IMR-90 (cell line): ENCODE measurements at regions not wholly inside any gene's neighbourhood (a gene's known extent, or its start where the extent isn't known, plus 50 kb on each side); places are given as distances from the start of the nearest gene placed in this dataset.

Source experiments
- ATAC-seq: fragments of 200-7000 bp; cut with Tn5 transposase; 2 replicates; pipeline ENCODE4 v1.9.1; 2020; ENCODE audit warnings: low read depth, mild to moderate bottlenecking, moderate library complexity
- BruUV-seq: library from RNA; stranded (reverse); fragments of 400-500 nt; replicated peaks from 2 replicates; lab custom pipeline; 2021; lab: Mats Ljungman, UMichigan
- CTCF ChIA-PET: fragments of 300-600 bp; formaldehyde crosslinking; extraction: SDS; loops from one replicate; lab custom pipeline; 2021; ENCODE audit warnings: antibody characterized with exemption; lab: Yijun Ruan, JAX
- POLR2A ChIA-PET: fragments of 300-600 bp; sonication (Branson Sonifier 250); formaldehyde crosslinking; loops from one replicate; lab custom pipeline; 2022; ENCODE audit warnings: antibody characterized with exemption; ENCODE audit not compliant: unreplicated experiment; lab: Charles Lee
- DNase-seq: peaks from one replicate; pipeline ENCODE4 v3.0.0; 2013
- H2AFZ ChIP-seq: replicated peaks from 2 replicates; pipeline ENCODE3; 2013; ENCODE audit warnings: low read length, mild to moderate bottlenecking; ENCODE audit not compliant: poor library complexity
- H2AK5ac ChIP-seq: 2 replicates; pipeline ENCODE4 v1.6.1; 2013; ENCODE audit warnings: low read depth, low read length, inconsistent platforms
- H2AK9ac ChIP-seq: replicated peaks from 2 replicates; pipeline ENCODE3; 2013; ENCODE audit warnings: mild to moderate bottlenecking, low read depth, low read length, moderate library complexity; ENCODE audit not compliant: poor library complexity
- H2BK120ac ChIP-seq: 2 replicates; pipeline ENCODE4 v1.6.1; 2013; ENCODE audit warnings: low read depth, low read length, inconsistent platforms
- H2BK15ac ChIP-seq: 3 replicates; pipeline ENCODE4 v1.6.1; 2013; ENCODE audit warnings: low read depth, low read length, inconsistent platforms
- H2BK20ac ChIP-seq: 2 replicates; pipeline ENCODE4 v1.6.1; 2013; ENCODE audit warnings: low read depth, mild to moderate bottlenecking, inconsistent platforms, low read length, moderate library complexity
- H2BK5ac ChIP-seq: 2 replicates; pipeline ENCODE4 v1.6.1; 2013; ENCODE audit warnings: mild to moderate bottlenecking, low read depth, low read length, inconsistent platforms; ENCODE audit not compliant: poor library complexity, severe bottlenecking
- H3K14ac ChIP-seq: replicated peaks from 2 replicates; pipeline ENCODE4 v1.6.1; 2013; ENCODE audit warnings: low read depth, low read length, inconsistent platforms
- H3K18ac ChIP-seq: 2 replicates; pipeline ENCODE4 v1.6.1; 2013; ENCODE audit warnings: low read depth, low read length, control low read depth
- H3K23ac ChIP-seq: 2 replicates; pipeline ENCODE4 v1.6.1; 2013; ENCODE audit warnings: low read depth, low read length, inconsistent platforms
- H3K27ac ChIP-seq: 2 replicates; pipeline ENCODE4 v1.5.1; 2013; ENCODE audit warnings: mild to moderate bottlenecking, control low read depth, low read length; ENCODE audit not compliant: insufficient read depth
- H3K27me3 ChIP-seq: 2 replicates; pipeline ENCODE4 v1.6.1; 2013; ENCODE audit warnings: low read length; ENCODE audit not compliant: control insufficient read depth, insufficient read depth
- H3K36me3 ChIP-seq: 2 replicates; pipeline ENCODE4 v1.6.1; 2013; ENCODE audit warnings: low read length, mixed read lengths; ENCODE audit not compliant: control insufficient read depth, insufficient read depth
- H3K4ac ChIP-seq: 2 replicates; pipeline ENCODE4 v1.6.1; 2013; ENCODE audit warnings: low read depth, low read length, inconsistent platforms
- H3K4me1 ChIP-seq: 2 replicates; pipeline ENCODE4 v1.6.1; 2013; ENCODE audit warnings: low read length, mixed read lengths; ENCODE audit not compliant: control insufficient read depth, insufficient read depth
- H3K4me2 ChIP-seq: 2 replicates; pipeline ENCODE4 v1.6.1; 2013; ENCODE audit warnings: low read depth, mild to moderate bottlenecking, control low read depth, low read length, moderate library complexity
- H3K4me3 ChIP-seq: 2 replicates; pipeline ENCODE4 v1.5.1; 2013; ENCODE audit warnings: low read depth, mild to moderate bottlenecking, control low read depth, low read length, moderate library complexity; ENCODE audit not compliant: insufficient read depth
- H3K56ac ChIP-seq: 2 replicates; pipeline ENCODE4 v1.6.1; 2013; ENCODE audit warnings: low read length, inconsistent platforms; ENCODE audit not compliant: insufficient read depth; ENCODE audit errors: extremely low read depth
- H3K79me1 ChIP-seq, 2 experiments: 2 replicates each; pipeline ENCODE4 v1.6.1; 2013; ENCODE audit warnings: low read length in 2 of 2, inconsistent platforms in 1 of 2, low read depth in 1 of 2
- H3K9ac ChIP-seq: 2 replicates; pipeline ENCODE4 v1.6.1; 2013; ENCODE audit warnings: low read depth, low read length, control low read depth
- H3K9me1 ChIP-seq: 2 replicates; pipeline ENCODE4 v1.6.1; 2013; ENCODE audit warnings: low read length, inconsistent platforms; ENCODE audit not compliant: insufficient read depth
- H3K9me3 ChIP-seq: 2 replicates; pipeline ENCODE4 v1.6.1; 2013; ENCODE audit warnings: low read length; ENCODE audit not compliant: control insufficient read depth, insufficient read depth
- H4K20me1 ChIP-seq: 2 replicates; pipeline ENCODE4 v1.6.1; 2013; ENCODE audit warnings: low read length, inconsistent platforms; ENCODE audit not compliant: insufficient read depth
- H4K5ac ChIP-seq: 2 replicates; pipeline ENCODE4 v1.6.1; 2013; ENCODE audit warnings: mild to moderate bottlenecking, low read depth, low read length, control low read depth
- H4K8ac ChIP-seq, 2 experiments: 2 replicates each; pipeline ENCODE4 v1.6.1; 2013; ENCODE audit warnings: low read depth in 2 of 2, low read length in 2 of 2, control low read depth in 1 of 2, inconsistent platforms in 1 of 2
- H4K91ac ChIP-seq: 2 replicates; pipeline ENCODE4 v1.6.1; 2013; ENCODE audit warnings: low read depth, low read length, inconsistent platforms; ENCODE audit not compliant: insufficient read depth
- BHLHE40 ChIP-seq: fragments of 150-350 bp; IDR thresholded peaks from 2 replicates; pipeline ENCODE4 v1.6.1; 2016; ENCODE audit warnings: mild to moderate bottlenecking, low read depth, low read length
- CEBPB ChIP-seq: IDR thresholded peaks from 2 replicates; pipeline ENCODE4 v1.6.1; 2012; ENCODE audit warnings: low read depth, low read length, improper control_type of control experiment
- CHD1 ChIP-seq: IDR thresholded peaks from 2 replicates; pipeline ENCODE4 v1.6.1; 2012; ENCODE audit warnings: low read depth, low read length, improper control_type of control experiment
- CTCF ChIP-seq: conservative IDR thresholded peaks from 2 replicates; pipeline ENCODE4 v1.5.1; 2012; ENCODE audit warnings: mild to moderate bottlenecking, low read depth, low read length, improper control_type of control experiment
- FOS ChIP-seq: fragments of 150-350 bp; IDR thresholded peaks from 2 replicates; pipeline ENCODE4 v1.6.1; 2016; ENCODE audit warnings: low read depth, low read length
- MAFK ChIP-seq: IDR thresholded peaks from 2 replicates; pipeline ENCODE4 v1.6.1; 2012; ENCODE audit warnings: low read depth, low read length, improper control_type of control experiment
- MAZ ChIP-seq: IDR thresholded peaks from 2 replicates; pipeline ENCODE4 v1.6.1; 2012; ENCODE audit warnings: low read depth, mild to moderate bottlenecking, low read length, improper control_type of control experiment, moderate library complexity, borderline replicate concordance
- RAD21 ChIP-seq: IDR thresholded peaks from 2 replicates; pipeline ENCODE4 v1.6.1; 2012; ENCODE audit warnings: low read length, improper control_type of control experiment
- RCOR1 ChIP-seq: IDR thresholded peaks from 2 replicates; pipeline ENCODE4 v1.6.1; 2012; ENCODE audit warnings: mild to moderate bottlenecking, low read length, improper control_type of control experiment; ENCODE audit not compliant: insufficient replicate concordance
- SMC3 ChIP-seq: fragments of 150-350 bp; IDR thresholded peaks from 2 replicates; pipeline ENCODE4 v1.6.1; 2016; ENCODE audit warnings: low read depth, mild to moderate bottlenecking, antibody characterized with exemption, low read length, moderate library complexity
- USF2 ChIP-seq: fragments of 150-350 bp; IDR thresholded peaks from 2 replicates; pipeline ENCODE4 v1.6.1; 2017; ENCODE audit warnings: mild to moderate bottlenecking, antibody characterized with exemption, low read length, low read depth
- WGBS, 2 experiments: methylation state at CpG; one replicate each; pipeline versions ENCODE4 v1.1.5 to v1.1.7; 2013; ENCODE audit warnings: missing lambda C conversion rate in 2 of 2; ENCODE audit not compliant: insufficient read length in 1 of 2; ENCODE audit errors: extremely low coverage in 2 of 2; 5-methylcytosine and 5-hydroxymethylcytosine counted together
- dilution Hi-C: fragments of 300-500 bp; cut with HindIII; formaldehyde crosslinking; loops from one replicate; pipeline ENCODE4 v1.14.3; 2018; ENCODE audit warnings: low sequenced_read_pairs; ENCODE audit not compliant: unreplicated experiment
- in situ Hi-C: fragments of 300-500 bp; cut with MboI; formaldehyde crosslinking; loops from 3 replicates; pipeline ENCODE4 v1.14.3; 2019; ENCODE audit warnings: low sequenced_read_pairs, inconsistent platforms, mixed read lengths
- intact Hi-C: fragments of 100-400 bp; cut with micrococcal nuclease; formaldehyde crosslinking; loops from 2 replicates; pipeline ENCODE4 v1.10.0; 2022

GRCh38 chr18:59954755-59955156 is 55.0 kb downstream of the PMAIP1 start:
- H3K79me1 ChIP-seq = no peaks in the 10 kb centered on the region; a peak in 1 of 4 replicates
- peak; percentile 77 for DNase-seq
- no peak overlapping the region for H2BK15ac ChIP-seq
- H4K5ac ChIP-seq = no peak overlapping the region
- no peak overlapping the region for H3K56ac ChIP-seq
- ChIA-PET POLR2A (no interaction called here), CTCF (interaction anchor here (0.5 to 1.5 kb wide), 3 partner anchors 10 to 160 kb away, joined by 3 to 4 read pairs (median 3); no protein-coding TSS in a partner anchor)
- WGBS, 2 experiments = no CpG with 5 or more reads among the region's 2 CpGs
- intact Hi-C loops = loop anchor here (2.0 to 10.0 kb wide), 4 partner anchors 42 to 1780 kb away; no protein-coding TSS in a partner anchor
- no peaks in the 10 kb centered on the region for H3K36me3 ChIP-seq
- H2BK120ac ChIP-seq = no peak overlapping the region
- H3K4me1 ChIP-seq = peaks cover 10% of the 10 kb centered on the region
- no peak overlapping the region for H3K9ac ChIP-seq
- no peak overlapping the region for H3K4ac ChIP-seq
- peak; percentile 79 for ATAC-seq
- no peak overlapping the region for H3K23ac ChIP-seq
- H2BK5ac ChIP-seq = peak overlapping the region; percentile 61
- peaks cover 2% of the 10 kb centered on the region for H3K9me1 ChIP-seq
- no peaks in the 10 kb centered on the region for H3K27me3 ChIP-seq
- H4K8ac ChIP-seq = no peak overlapping the region
- H3K18ac ChIP-seq = no peak overlapping the region
- no peak overlapping the region for H2BK20ac ChIP-seq
- in situ Hi-C loops = no loop called here
- BruUV-seq = no TSS peak
- no peak overlapping the region for H2AFZ ChIP-seq
- no peak overlapping the region for H3K4me3 ChIP-seq
- H3K27ac ChIP-seq = no peak overlapping the region
- no peaks in the 10 kb centered on the region for H3K9me3 ChIP-seq
- H3K14ac ChIP-seq = no peak overlapping the region
- no peaks in the 10 kb centered on the region for H4K20me1 ChIP-seq
- no peak overlapping the region for H2AK9ac ChIP-seq
- no peak overlapping the region for H2AK5ac ChIP-seq
- dilution Hi-C loops = no loop called here
- peak overlapping the region; percentile 35; the same call in 1 of the 2 replicates for H3K4me2 ChIP-seq
- no peak for TF ChIP-seq CTCF
- TF ChIP-seq MAZ = no peak
- TF ChIP-seq CEBPB = no peak
- TF ChIP-seq CHD1 = no peak
- no peak for TF ChIP-seq USF2
- TF ChIP-seq RCOR1 = no peak
- peak; percentile 64; the same call in 1 of the 2 replicates for TF ChIP-seq MAFK
- TF ChIP-seq SMC3 = no peak
- no peak for TF ChIP-seq BHLHE40
- peak; percentile 44; the same call in 1 of the 2 replicates for TF ChIP-seq FOS
- no peak for TF ChIP-seq RAD21
- H4K91ac ChIP-seq = no peak overlapping the region
